ENCODE measurements at regions not wholly inside any gene's neighbourhood (a gene's known extent, or its start where the extent isn't known, plus 50 kb on each side); places are given as distances from the start of the nearest gene placed in this dataset.

DNA sequence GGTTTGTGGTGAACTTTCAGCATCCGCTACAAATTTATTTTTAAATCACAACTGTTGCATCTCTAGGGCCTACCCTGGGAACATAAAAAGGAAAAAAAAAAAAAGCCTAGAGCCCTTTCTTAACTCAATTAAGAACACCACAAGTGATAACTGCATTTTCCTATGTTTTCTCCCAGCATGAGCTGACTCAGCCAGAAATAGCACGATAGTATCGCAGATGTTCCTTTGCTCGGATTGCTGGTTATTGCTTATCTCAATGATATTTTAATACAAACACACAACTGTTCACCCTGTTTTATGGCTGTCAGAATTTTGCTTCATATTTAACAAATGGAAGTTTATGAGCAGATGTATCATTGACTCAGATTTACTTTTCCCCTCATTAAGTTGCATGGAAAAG, 251.8 kb upstream of the SUCLG2 start:
- TF ChIP-seq, protein P1, sequence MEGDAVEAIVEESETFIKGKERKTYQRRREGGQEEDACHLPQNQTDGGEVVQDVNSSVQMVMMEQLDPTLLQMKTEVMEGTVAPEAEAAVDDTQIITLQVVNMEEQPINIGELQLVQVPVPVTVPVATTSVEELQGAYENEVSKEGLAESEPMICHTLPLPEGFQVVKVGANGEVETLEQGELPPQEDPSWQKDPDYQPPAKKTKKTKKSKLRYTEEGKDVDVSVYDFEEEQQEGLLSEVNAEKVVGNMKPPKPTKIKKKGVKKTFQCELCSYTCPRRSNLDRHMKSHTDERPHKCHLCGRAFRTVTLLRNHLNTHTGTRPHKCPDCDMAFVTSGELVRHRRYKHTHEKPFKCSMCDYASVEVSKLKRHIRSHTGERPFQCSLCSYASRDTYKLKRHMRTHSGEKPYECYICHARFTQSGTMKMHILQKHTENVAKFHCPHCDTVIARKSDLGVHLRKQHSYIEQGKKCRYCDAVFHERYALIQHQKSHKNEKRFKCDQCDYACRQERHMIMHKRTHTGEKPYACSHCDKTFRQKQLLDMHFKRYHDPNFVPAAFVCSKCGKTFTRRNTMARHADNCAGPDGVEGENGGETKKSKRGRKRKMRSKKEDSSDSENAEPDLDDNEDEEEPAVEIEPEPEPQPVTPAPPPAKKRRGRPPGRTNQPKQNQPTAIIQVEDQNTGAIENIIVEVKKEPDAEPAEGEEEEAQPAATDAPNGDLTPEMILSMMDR (IDR thresholded peaks at IDR 0.05; ENCODE audit: borderline replicate concordance, extremely low read depth, low read length, poor library complexity, severe bottlenecking) = no peak
- TF ChIP-seq EZH2 (IDR thresholded peaks at IDR 0.05; ENCODE audit: borderline replicate concordance, low read depth, low read length, severe bottlenecking) = no peak

All from DND-41 (cell line).